Neural cell (in vitro differentiated cells): ENCODE measurements at regions not wholly inside any gene's neighbourhood (a gene's known extent, or its start where the extent isn't known, plus 50 kb on each side); places are given as distances from the start of the nearest gene placed in this dataset.

Experiments used
- H2AFZ ChIP-seq: fragments of 200-600, 300-800 bp; sonication (generic), shearing (Covaris generic); 2 replicates; pipeline ENCODE4 v1.6.0; 2014; ENCODE audit warnings: low read depth, mild to moderate bottlenecking, antibody characterized with exemption, low read length, moderate library complexity
- H3F3A ChIP-seq: fragments of 200-600 bp; shearing (Covaris generic); 2 replicates; pipeline ENCODE4 v1.6.1; 2016; ENCODE audit warnings: mild to moderate bottlenecking, moderate library complexity, mixed read lengths, antibody characterized with exemption, low read length; ENCODE audit not compliant: insufficient read depth, poor library complexity, severe bottlenecking
- H3K27ac ChIP-seq: fragments of 200-600, 300-800 bp; sonication (generic), shearing (Covaris generic); 2 replicates; pipeline ENCODE4 v1.5.1; 2014; ENCODE audit warnings: mild to moderate bottlenecking, low read length, moderate library complexity
- H3K27me3 ChIP-seq: fragments of 300-800, 200-600 bp; sonication (generic), shearing (Covaris generic); 2 replicates; pipeline ENCODE4 v1.6.0; 2014; ENCODE audit warnings: mild to moderate bottlenecking, low read depth, low read length, moderate library complexity; ENCODE audit not compliant: insufficient read depth
- H3K36me3 ChIP-seq: fragments of 300-800, 200-600 bp; sonication (generic), shearing (Covaris generic); 2 replicates; pipeline ENCODE4 v1.5.1; 2014; ENCODE audit warnings: mild to moderate bottlenecking, antibody characterized with exemption, low read length, moderate library complexity; ENCODE audit not compliant: insufficient read depth
- H3K4me2 ChIP-seq: fragments of 300-800, 200-600 bp; sonication (generic), shearing (Covaris generic); 2 replicates; pipeline ENCODE4 v1.6.0; 2014; ENCODE audit warnings: mild to moderate bottlenecking, low read length
- H3K4me3 ChIP-seq: fragments of 300-800, 200-600 bp; sonication (generic), shearing (Covaris generic); 2 replicates; pipeline ENCODE4 v1.5.1; 2014; ENCODE audit warnings: mild to moderate bottlenecking, low read length, moderate library complexity
- H3K79me2 ChIP-seq: fragments of 200-600 bp; shearing (Covaris generic); replicated peaks from 2 replicates; pipeline ENCODE4 v1.6.0; 2014; ENCODE audit warnings: mild to moderate bottlenecking, low read length, moderate library complexity; ENCODE audit not compliant: insufficient read depth
- H3K9ac ChIP-seq: fragments of 300-800, 200-600 bp; sonication (generic), shearing (Covaris generic); 2 replicates; pipeline ENCODE4 v1.6.1; 2016; ENCODE audit warnings: mild to moderate bottlenecking, low read length, mixed read lengths
- H3K9me2 ChIP-seq: fragments of 200-600 bp; shearing (Covaris generic); 2 replicates; pipeline ENCODE4 v1.6.1; 2016; ENCODE audit warnings: mild to moderate bottlenecking, low read length, mixed read lengths; ENCODE audit not compliant: insufficient read depth
- H3K9me3 ChIP-seq: fragments of 200-600, 300-800 bp; sonication (generic), shearing (Covaris generic); 2 replicates; pipeline ENCODE4 v1.6.1; 2016; ENCODE audit warnings: mild to moderate bottlenecking, mixed run types, low read length, moderate library complexity, mixed read lengths
- H4K20me1 ChIP-seq: fragments of 200-600 bp; shearing (Covaris generic); 2 replicates; pipeline ENCODE4 v1.6.1; 2016; ENCODE audit warnings: mild to moderate bottlenecking, mixed run types; ENCODE audit not compliant: insufficient read depth
- EP300 ChIP-seq: fragments of 450-650 bp; conservative IDR thresholded peaks from 2 replicates; pipeline ENCODE4 v1.6.1; 2014; ENCODE audit warnings: antibody characterized with exemption, mild to moderate bottlenecking, moderate library complexity; ENCODE audit not compliant: poor library complexity, severe bottlenecking
- EZH2 ChIP-seq: fragments of 200-600, 300-800 bp; shearing (Covaris generic), sonication (generic); IDR thresholded peaks from 2 replicates; pipeline ENCODE4 v1.6.1; 2014; ENCODE audit warnings: antibody characterized with exemption, low read length, borderline replicate concordance, mild to moderate bottlenecking; ENCODE audit not compliant: insufficient read depth, poor library complexity, severe bottlenecking
- MXI1 ChIP-seq: fragments of 450-650 bp; conservative IDR thresholded peaks from 2 replicates; pipeline ENCODE4 v1.6.1; 2014; ENCODE audit warnings: antibody characterized with exemption, mild to moderate bottlenecking; ENCODE audit not compliant: poor library complexity, severe bottlenecking
- POLR2AphosphoS5 ChIP-seq: IDR thresholded peaks from 2 replicates; pipeline ENCODE4 v1.6.1; 2012
- RAD21 ChIP-seq: fragments of 450-650 bp; conservative IDR thresholded peaks from 2 replicates; pipeline ENCODE4 v1.6.1; 2014; ENCODE audit warnings: antibody characterized with exemption, mild to moderate bottlenecking, moderate library complexity
- SMC3 ChIP-seq: fragments of 450-650 bp; conservative IDR thresholded peaks from 2 replicates; pipeline ENCODE4 v1.6.1; 2014; ENCODE audit warnings: antibody characterized with exemption, mild to moderate bottlenecking, moderate library complexity; ENCODE audit not compliant: poor library complexity
- TAF1 ChIP-seq: IDR thresholded peaks from 2 replicates; pipeline ENCODE4 v1.6.1; 2012; ENCODE audit warnings: low read depth
- TF ChIP-seq, protein P1 (sequence below): IDR thresholded peaks from 2 replicates; pipeline ENCODE4 v1.6.1; 2012; ENCODE audit warnings: borderline replicate concordance
- TF ChIP-seq, protein P2 (sequence below): fragments of 450-650 bp; IDR thresholded peaks from 2 replicates; pipeline ENCODE4 v1.5.1; 2014; ENCODE audit warnings: antibody characterized with exemption, mild to moderate bottlenecking, moderate library complexity; ENCODE audit not compliant: poor library complexity, severe bottlenecking

DNA sequence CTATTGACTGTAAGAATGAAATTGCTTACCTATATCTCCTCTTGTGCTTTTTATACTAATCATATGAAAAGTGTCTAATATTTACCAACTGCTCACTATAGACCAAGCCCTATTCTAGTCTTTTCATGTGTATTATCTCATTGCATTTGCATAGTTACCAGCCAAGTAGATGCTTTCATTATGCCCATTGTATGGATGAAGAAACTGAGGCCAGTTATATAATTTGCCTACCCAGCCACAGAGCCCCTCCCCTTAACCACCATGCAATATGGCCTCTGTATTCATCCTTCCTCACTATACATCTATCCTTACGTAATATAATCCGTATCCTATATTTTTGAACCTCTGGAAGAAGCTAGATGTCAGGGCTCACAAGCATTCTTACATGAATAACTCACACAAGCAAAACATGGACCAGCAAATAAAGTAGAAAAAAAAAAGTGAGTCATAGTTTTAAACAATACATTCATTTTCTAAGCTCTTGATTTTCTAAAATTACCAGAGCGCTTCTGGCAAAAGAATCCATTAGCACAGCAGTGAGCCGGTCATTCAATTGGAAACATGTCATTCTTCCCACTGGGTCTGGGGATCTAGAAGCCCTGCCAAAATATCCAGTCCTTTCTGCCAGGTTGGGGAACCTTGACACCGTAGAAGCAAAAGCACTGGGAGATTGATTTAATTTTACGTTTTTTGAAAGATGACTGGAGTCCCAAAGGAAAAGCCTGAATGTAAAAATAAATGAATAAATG is 80.0 kb downstream of the C11orf91 start:
- Histone ChIP-seq H3F3A (no peaks in the 10 kb centered on the region), H3K9ac (no peak overlapping the region), H3K36me3 (no peaks in the 10 kb centered on the region), H3K27me3 (no peaks in the 10 kb centered on the region), H2AFZ (no peak overlapping the region), H3K4me2 (no peak overlapping the region), H3K9me2 (no peaks in the 10 kb centered on the region), H4K20me1 (no peaks in the 10 kb centered on the region), H3K79me2 (no peaks in the 10 kb centered on the region), H3K9me3 (no peaks in the 10 kb centered on the region), H3K27ac (no peak overlapping the region), H3K4me3 (no peak overlapping the region)
- no peak for TF ChIP-seq TAF1
- TF ChIP-seq EP300 = no peak
- no peak for TF ChIP-seq RAD21
- TF ChIP-seq, protein P1, sequence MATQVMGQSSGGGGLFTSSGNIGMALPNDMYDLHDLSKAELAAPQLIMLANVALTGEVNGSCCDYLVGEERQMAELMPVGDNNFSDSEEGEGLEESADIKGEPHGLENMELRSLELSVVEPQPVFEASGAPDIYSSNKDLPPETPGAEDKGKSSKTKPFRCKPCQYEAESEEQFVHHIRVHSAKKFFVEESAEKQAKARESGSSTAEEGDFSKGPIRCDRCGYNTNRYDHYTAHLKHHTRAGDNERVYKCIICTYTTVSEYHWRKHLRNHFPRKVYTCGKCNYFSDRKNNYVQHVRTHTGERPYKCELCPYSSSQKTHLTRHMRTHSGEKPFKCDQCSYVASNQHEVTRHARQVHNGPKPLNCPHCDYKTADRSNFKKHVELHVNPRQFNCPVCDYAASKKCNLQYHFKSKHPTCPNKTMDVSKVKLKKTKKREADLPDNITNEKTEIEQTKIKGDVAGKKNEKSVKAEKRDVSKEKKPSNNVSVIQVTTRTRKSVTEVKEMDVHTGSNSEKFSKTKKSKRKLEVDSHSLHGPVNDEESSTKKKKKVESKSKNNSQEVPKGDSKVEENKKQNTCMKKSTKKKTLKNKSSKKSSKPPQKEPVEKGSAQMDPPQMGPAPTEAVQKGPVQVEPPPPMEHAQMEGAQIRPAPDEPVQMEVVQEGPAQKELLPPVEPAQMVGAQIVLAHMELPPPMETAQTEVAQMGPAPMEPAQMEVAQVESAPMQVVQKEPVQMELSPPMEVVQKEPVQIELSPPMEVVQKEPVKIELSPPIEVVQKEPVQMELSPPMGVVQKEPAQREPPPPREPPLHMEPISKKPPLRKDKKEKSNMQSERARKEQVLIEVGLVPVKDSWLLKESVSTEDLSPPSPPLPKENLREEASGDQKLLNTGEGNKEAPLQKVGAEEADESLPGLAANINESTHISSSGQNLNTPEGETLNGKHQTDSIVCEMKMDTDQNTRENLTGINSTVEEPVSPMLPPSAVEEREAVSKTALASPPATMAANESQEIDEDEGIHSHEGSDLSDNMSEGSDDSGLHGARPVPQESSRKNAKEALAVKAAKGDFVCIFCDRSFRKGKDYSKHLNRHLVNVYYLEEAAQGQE = no peak
- TF ChIP-seq, protein P2, sequence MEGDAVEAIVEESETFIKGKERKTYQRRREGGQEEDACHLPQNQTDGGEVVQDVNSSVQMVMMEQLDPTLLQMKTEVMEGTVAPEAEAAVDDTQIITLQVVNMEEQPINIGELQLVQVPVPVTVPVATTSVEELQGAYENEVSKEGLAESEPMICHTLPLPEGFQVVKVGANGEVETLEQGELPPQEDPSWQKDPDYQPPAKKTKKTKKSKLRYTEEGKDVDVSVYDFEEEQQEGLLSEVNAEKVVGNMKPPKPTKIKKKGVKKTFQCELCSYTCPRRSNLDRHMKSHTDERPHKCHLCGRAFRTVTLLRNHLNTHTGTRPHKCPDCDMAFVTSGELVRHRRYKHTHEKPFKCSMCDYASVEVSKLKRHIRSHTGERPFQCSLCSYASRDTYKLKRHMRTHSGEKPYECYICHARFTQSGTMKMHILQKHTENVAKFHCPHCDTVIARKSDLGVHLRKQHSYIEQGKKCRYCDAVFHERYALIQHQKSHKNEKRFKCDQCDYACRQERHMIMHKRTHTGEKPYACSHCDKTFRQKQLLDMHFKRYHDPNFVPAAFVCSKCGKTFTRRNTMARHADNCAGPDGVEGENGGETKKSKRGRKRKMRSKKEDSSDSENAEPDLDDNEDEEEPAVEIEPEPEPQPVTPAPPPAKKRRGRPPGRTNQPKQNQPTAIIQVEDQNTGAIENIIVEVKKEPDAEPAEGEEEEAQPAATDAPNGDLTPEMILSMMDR = no peak
- no peak for TF ChIP-seq SMC3
- no peak for TF ChIP-seq EZH2
- no peak for TF ChIP-seq POLR2AphosphoS5
- TF ChIP-seq MXI1 = no peak

DNA sequence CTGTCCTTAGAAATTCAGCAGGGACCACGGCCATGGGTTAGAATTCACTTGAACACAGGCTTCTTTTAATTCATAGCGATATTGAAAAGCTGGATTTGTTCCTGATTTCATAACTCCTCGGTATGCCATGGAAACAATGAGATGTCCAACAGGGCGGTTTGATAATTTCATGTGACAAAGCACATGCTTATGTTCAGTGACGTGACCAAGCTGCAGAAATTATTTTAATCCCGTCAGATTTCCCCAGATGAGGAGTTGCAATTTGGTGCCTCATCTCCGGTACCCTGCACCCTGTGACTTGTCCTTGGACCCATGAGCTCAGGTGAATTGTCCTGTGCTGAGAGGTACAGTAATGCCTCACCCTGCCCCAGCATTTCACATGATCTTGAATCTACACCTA is 81.7 kb downstream of the C11orf91 start:
- Histone ChIP-seq H3F3A (no peaks in the 10 kb centered on the region), H3K36me3 (no peaks in the 10 kb centered on the region), H3K9me3 (no peaks in the 10 kb centered on the region), H3K9me2 (no peaks in the 10 kb centered on the region), H3K4me3 (no peak overlapping the region), H3K4me2 (no peak overlapping the region), H2AFZ (no peak overlapping the region), H3K79me2 (no peaks in the 10 kb centered on the region), H3K9ac (no peak overlapping the region), H4K20me1 (no peaks in the 10 kb centered on the region), H3K27ac (no peak overlapping the region), H3K27me3 (no peaks in the 10 kb centered on the region)
- TF ChIP-seq RAD21 = no peak

DNA sequence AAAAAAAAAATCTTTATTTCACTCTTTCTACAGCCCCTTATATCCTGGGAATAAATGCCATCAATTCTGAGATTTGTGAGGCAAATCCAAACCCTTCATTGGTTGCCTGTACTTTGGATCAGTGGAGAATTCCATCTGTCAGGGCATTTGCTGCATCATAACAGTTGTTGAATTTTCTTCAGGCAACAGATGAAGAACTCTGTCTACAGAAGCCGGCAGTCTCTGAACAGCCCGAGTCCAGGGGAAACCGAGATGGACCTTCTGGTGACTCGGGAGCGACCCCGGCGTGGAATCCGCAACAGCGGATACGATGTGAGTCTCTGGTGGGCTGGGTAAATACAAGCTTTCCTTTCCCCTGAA is 82.3 kb downstream of the C11orf91 start:
- H3K4me3 ChIP-seq = no peak overlapping the region
- no peak overlapping the region for H3K27ac ChIP-seq
- H3K9me3 ChIP-seq = no peaks in the 10 kb centered on the region
- TF ChIP-seq EZH2 (no peak), RAD21 (no peak), MXI1 (no peak), EP300 (no peak), TAF1 (no peak), POLR2AphosphoS5 (no peak)
- H4K20me1 ChIP-seq = no peaks in the 10 kb centered on the region
- no peaks in the 10 kb centered on the region for H3K79me2 ChIP-seq
- no peaks in the 10 kb centered on the region for H3K36me3 ChIP-seq
- H3F3A ChIP-seq = no peaks in the 10 kb centered on the region
- no peak overlapping the region for H3K4me2 ChIP-seq
- H3K27me3 ChIP-seq = no peaks in the 10 kb centered on the region
- H3K9me2 ChIP-seq = no peaks in the 10 kb centered on the region
- H2AFZ ChIP-seq = no peak overlapping the region
- H3K9ac ChIP-seq = no peak overlapping the region
